Mesothelial cell of epicardium (in vitro differentiated cells): ENCODE measurements at regions not wholly inside any gene's neighbourhood (a gene's known extent, or its start where the extent isn't known, plus 50 kb on each side); places are given as distances from the start of the nearest gene placed in this dataset.
"Not testable (repeated sequence)": the region's sequence is repeated elsewhere in the genome, so short reads cannot be mapped to it uniquely, and the experiment has no call there.

Experiments used
- DNase-seq, 2 experiments: peaks; one replicate each; pipeline ENCODE4 v3.0.0; 2021; ENCODE audit warnings: low spot score in 2 of 2; ENCODE audit not compliant: unreplicated experiment in 2 of 2
- H3K27ac Mint-ChIP-seq: 2 replicates; pipeline ENCODE4 v1.8.0; 2021; ENCODE audit warnings: mixed read lengths
- H3K27me3 Mint-ChIP-seq: 2 replicates; pipeline ENCODE4 v1.8.0; 2021; ENCODE audit warnings: low read depth, mixed read lengths
- H3K36me3 Mint-ChIP-seq: 2 replicates; pipeline ENCODE4 v1.8.0; 2021; ENCODE audit warnings: mixed read lengths
- H3K4me1 Mint-ChIP-seq: 2 replicates; pipeline ENCODE4 v1.8.0; 2021; ENCODE audit warnings: mixed read lengths
- H3K4me3 Mint-ChIP-seq: 2 replicates; pipeline ENCODE4 v1.8.0; 2021; ENCODE audit warnings: mild to moderate bottlenecking, moderate library complexity, mixed read lengths
- H3K9me3 Mint-ChIP-seq: 2 replicates; pipeline ENCODE4 v1.8.0; 2021; ENCODE audit warnings: mixed read lengths

- not testable (repeated sequence) for DNase-seq, H3K4me3 Mint-ChIP-seq, H3K36me3 Mint-ChIP-seq, H3K27me3 Mint-ChIP-seq
- Mint-ChIP-seq H3K27ac (peak overlapping the region; percentile 91), H3K9me3 (peaks cover 13% of the 10 kb centered on the region), H3K4me1 (peaks cover 39% of the 10 kb centered on the region)
Measured at GRCh38 chr16:88240118-88240517, 142.6 kb upstream of the ZNF469 start.

- peaks cover 38% of the 10 kb centered on the region for H3K4me1 Mint-ChIP-seq
- DNase-seq, H3K27ac Mint-ChIP-seq, H3K27me3 Mint-ChIP-seq, H3K4me3 Mint-ChIP-seq, H3K36me3 Mint-ChIP-seq: not testable (repeated sequence)
- H3K9me3 Mint-ChIP-seq, result peaks cover 13% of the 10 kb centered on the region
Measured at GRCh38 chr16:88240776-88241175, 142.0 kb upstream of the ZNF469 start.

GRCh38 chr16:88241404-88242311 is 141.1 kb upstream of the ZNF469 start:
- not testable (repeated sequence) for H3K4me3 Mint-ChIP-seq, DNase-seq, H3K27ac Mint-ChIP-seq, H3K27me3 Mint-ChIP-seq, H3K36me3 Mint-ChIP-seq
- peaks cover 13% of the 10 kb centered on the region for H3K9me3 Mint-ChIP-seq
- peaks cover 31% of the 10 kb centered on the region for H3K4me1 Mint-ChIP-seq

GRCh38 chr16:88242312-88243295 is 140.2 kb upstream of the ZNF469 start:
- DNase-seq, H3K27ac Mint-ChIP-seq, H3K4me3 Mint-ChIP-seq, H3K27me3 Mint-ChIP-seq, H3K36me3 Mint-ChIP-seq: not testable (repeated sequence)
- peaks cover 13% of the 10 kb centered on the region for H3K9me3 Mint-ChIP-seq
- peaks cover 31% of the 10 kb centered on the region for H3K4me1 Mint-ChIP-seq

- DNase-seq, H3K27me3 Mint-ChIP-seq, H3K36me3 Mint-ChIP-seq, H3K27ac Mint-ChIP-seq, H3K4me3 Mint-ChIP-seq: not testable (repeated sequence)
- H3K4me1 Mint-ChIP-seq, result peaks cover 18% of the 10 kb centered on the region
- H3K9me3 Mint-ChIP-seq, result peaks cover 13% of the 10 kb centered on the region
Measured at GRCh38 chr16:88243921-88244320, 138.8 kb upstream of the ZNF469 start.

- Mint-ChIP-seq H3K27ac (peak overlapping the region; percentile 62), H3K4me1 (peaks cover 11% of the 10 kb centered on the region), H3K9me3 (peaks cover 17% of the 10 kb centered on the region)
- DNase-seq, H3K27me3 Mint-ChIP-seq, H3K36me3 Mint-ChIP-seq, H3K4me3 Mint-ChIP-seq: not testable (repeated sequence)
Measured at GRCh38 chr16:88245241-88246081, 137.3 kb upstream of the ZNF469 start.

GRCh38 chr16:88246955-88247582 is 135.7 kb upstream of the ZNF469 start:
- not testable (repeated sequence) for H3K27ac Mint-ChIP-seq, H3K36me3 Mint-ChIP-seq, DNase-seq, H3K4me3 Mint-ChIP-seq, H3K27me3 Mint-ChIP-seq
- H3K9me3 Mint-ChIP-seq, result peaks cover 19% of the 10 kb centered on the region
- H3K4me1 Mint-ChIP-seq, result peaks cover 11% of the 10 kb centered on the region

- not testable (repeated sequence) for H3K36me3 Mint-ChIP-seq, H3K4me3 Mint-ChIP-seq, DNase-seq, H3K27me3 Mint-ChIP-seq, H3K27ac Mint-ChIP-seq
- H3K4me1 Mint-ChIP-seq, result peaks cover 11% of the 10 kb centered on the region
- peaks cover 19% of the 10 kb centered on the region for H3K9me3 Mint-ChIP-seq
Measured at GRCh38 chr16:88247583-88247966, 135.2 kb upstream of the ZNF469 start.

GRCh38 chr16:88248761-88249160 is 134.0 kb upstream of the ZNF469 start:
- not testable (repeated sequence) for DNase-seq, H3K27me3 Mint-ChIP-seq, H3K36me3 Mint-ChIP-seq, H3K4me3 Mint-ChIP-seq
- Mint-ChIP-seq H3K4me1 (peaks cover 11% of the 10 kb centered on the region), H3K9me3 (peaks cover 14% of the 10 kb centered on the region), H3K27ac (peak overlapping the region; percentile 2)

GRCh38 chr16:88250381-88250780 is 132.4 kb upstream of the ZNF469 start:
- peaks cover 18% of the 10 kb centered on the region for H3K9me3 Mint-ChIP-seq
- not testable (repeated sequence) for H3K36me3 Mint-ChIP-seq, DNase-seq, H3K4me3 Mint-ChIP-seq, H3K27me3 Mint-ChIP-seq, H3K4me1 Mint-ChIP-seq, H3K27ac Mint-ChIP-seq

GRCh38 chr16:88252057-88252794 is 130.5 kb upstream of the ZNF469 start:
- H3K4me1 Mint-ChIP-seq, H3K27ac Mint-ChIP-seq, DNase-seq, H3K4me3 Mint-ChIP-seq, H3K27me3 Mint-ChIP-seq: not testable (repeated sequence)
- H3K36me3 Mint-ChIP-seq, result peaks cover 20% of the 10 kb centered on the region
- peaks cover 33% of the 10 kb centered on the region for H3K9me3 Mint-ChIP-seq

- H3K9me3 Mint-ChIP-seq, result peaks cover 29% of the 10 kb centered on the region
- H3K4me3 Mint-ChIP-seq, H3K27ac Mint-ChIP-seq, DNase-seq, H3K27me3 Mint-ChIP-seq: not testable (repeated sequence)
- peaks cover 19% of the 10 kb centered on the region for H3K36me3 Mint-ChIP-seq
- H3K4me1 Mint-ChIP-seq, result peaks cover 32% of the 10 kb centered on the region
Measured at GRCh38 chr16:88258141-88258540, 124.6 kb upstream of the ZNF469 start.
